H1 (cell line): ENCODE measurements at regions not wholly inside any gene's neighbourhood (a gene's known extent, or its start where the extent isn't known, plus 50 kb on each side); places are given as distances from the start of the nearest gene placed in this dataset.

Experiments
- CTCF ChIA-PET: fragments of 300-600 bp; sonication (Branson Sonifier 250); formaldehyde crosslinking; loops from one replicate; lab custom pipeline; 2021; ENCODE audit not compliant: partially characterized antibody; lab: Charles Lee
- POLR2A ChIA-PET: fragments of 300-600 bp; sonication (Branson Sonifier 250); formaldehyde crosslinking; loops from one replicate; lab custom pipeline; 2021; ENCODE audit warnings: inconsistent platforms; ENCODE audit not compliant: partially characterized antibody; lab: Charles Lee
- DNase-seq, 2 experiments: peaks; one replicate each; pipeline versions ENCODE4 v3.0.0 to v3.0.0-alpha.2; 2010 to 2022; ENCODE audit warnings: low spot score in 2 of 2, low read depth in 1 of 2, mixed read lengths in 1 of 2
- FAIRE-seq: peaks from 2 replicates; lab custom pipeline; 2011; peaks lifted over from hg19 to GRCh38; lab: Jason Lieb, UNC
- H2AFZ ChIP-seq: 2 replicates; pipeline ENCODE4 v1.8.1; 2012; ENCODE audit warnings: low read length, inconsistent platforms
- H2AK5ac ChIP-seq: 2 replicates; pipeline ENCODE4 v1.6.1; 2013; ENCODE audit warnings: low read depth, low read length
- H2BK120ac ChIP-seq: replicated peaks from 2 replicates; pipeline ENCODE3; 2013; ENCODE audit warnings: low read depth, low read length, inconsistent platforms
- H2BK12ac ChIP-seq: 2 replicates; pipeline ENCODE4 v1.6.1; 2013; ENCODE audit warnings: low read depth, low read length
- H2BK15ac ChIP-seq: 2 replicates; pipeline ENCODE4 v1.6.1; 2013; ENCODE audit warnings: low read length
- H2BK20ac ChIP-seq: 2 replicates; pipeline ENCODE4 v1.6.1; 2013; ENCODE audit warnings: low read length
- H2BK5ac ChIP-seq: 2 replicates; pipeline ENCODE4 v1.6.1; 2013; ENCODE audit warnings: low read depth, low read length
- H3K14ac ChIP-seq: 2 replicates; pipeline ENCODE4 v1.6.1; 2013; ENCODE audit warnings: inconsistent platforms; ENCODE audit not compliant: insufficient read length
- H3K18ac ChIP-seq: 2 replicates; pipeline ENCODE4 v1.6.1; 2013; ENCODE audit warnings: low read length; ENCODE audit errors: extremely low read depth
- H3K23ac ChIP-seq: 2 replicates; pipeline ENCODE4 v1.6.1; 2013; ENCODE audit warnings: inconsistent platforms; ENCODE audit not compliant: insufficient read length
- H3K23me2 ChIP-seq: 2 replicates; pipeline ENCODE4 v1.6.1; 2013; ENCODE audit warnings: low read depth, low read length
- H3K27ac ChIP-seq: 2 replicates; pipeline ENCODE4 v1.6.1; 2011; ENCODE audit warnings: low read depth, low read length, inconsistent platforms
- H3K27me3 ChIP-seq, 4 experiments: replicated peaks in 1 of 4; 1 replicate in 1 of 4; 2 replicates in 3 of 4; pipeline versions ENCODE4 v1.6.1 to v1.8.1; 2011 to 2013; ENCODE audit warnings: low read length in 3 of 4, mild to moderate bottlenecking in 3 of 4, inconsistent platforms in 2 of 4, mixed read lengths in 2 of 4, moderate library complexity in 1 of 4; ENCODE audit not compliant: control insufficient read depth in 3 of 4, insufficient read depth in 3 of 4; ENCODE audit errors: extremely low read depth in 1 of 4
- H3K36me3 ChIP-seq, 4 experiments: 2 replicates each; pipeline versions ENCODE4 v1.6.1 to v1.8.1; 2011 to 2013; ENCODE audit warnings: mild to moderate bottlenecking in 4 of 4, low read length in 3 of 4, moderate library complexity in 2 of 4, control low read depth in 1 of 4, inconsistent platforms in 1 of 4; ENCODE audit not compliant: insufficient read depth in 4 of 4, control insufficient read depth in 2 of 4
- H3K4ac ChIP-seq: replicated peaks from 2 replicates; pipeline ENCODE3; 2013; ENCODE audit warnings: low read length, low read depth, mixed read lengths, inconsistent platforms; ENCODE audit not compliant: insufficient read length
- H3K4me1 ChIP-seq, 4 experiments: replicated peaks in 1 of 4; 1 replicate in 1 of 4; 2 replicates in 3 of 4; pipeline versions ENCODE4 v1.6.1 to v1.8.1; 2011 to 2013; ENCODE audit warnings: low read length in 3 of 4, inconsistent platforms in 2 of 4, mixed read lengths in 1 of 4; ENCODE audit not compliant: insufficient read depth in 4 of 4, control insufficient read depth in 3 of 4
- H3K4me2 ChIP-seq, 2 experiments: 2 replicates each; pipeline versions ENCODE4 v1.6.1 to v1.8.1; 2011 to 2013; ENCODE audit warnings: low read depth in 2 of 2, low read length in 2 of 2, control low read depth in 1 of 2, inconsistent platforms in 1 of 2, mild to moderate bottlenecking in 1 of 2; ENCODE audit not compliant: insufficient read depth in 1 of 2
- H3K4me3 ChIP-seq, 4 experiments: fragments of 200-600, 300-600 bp in 1 of 4; sonication (generic), shearing (Covaris generic), sonication (Bioruptor Twin) in 1 of 4; 2 replicates each; pipeline versions ENCODE4 v1.5.1 to v1.8.1; 2011 to 2016; ENCODE audit warnings: low read length in 4 of 4, low read depth in 3 of 4, control low read depth in 2 of 4, inconsistent platforms in 2 of 4, mild to moderate bottlenecking in 2 of 4, mixed read lengths in 1 of 4, moderate library complexity in 1 of 4; ENCODE audit not compliant: insufficient read depth in 2 of 4; ENCODE audit errors: extremely low read depth in 1 of 4
- H3K56ac ChIP-seq: replicated peaks from 2 replicates; pipeline ENCODE3; 2013; ENCODE audit warnings: low read depth, mild to moderate bottlenecking, mixed read lengths, low read length, inconsistent platforms; ENCODE audit not compliant: insufficient read length
- H3K79me1 ChIP-seq: 2 replicates; pipeline ENCODE4 v1.6.1; 2013; ENCODE audit warnings: low read depth, low read length, control low read depth
- H3K79me2 ChIP-seq, 2 experiments: 2 replicates each; pipeline versions ENCODE4 v1.6.1 to v1.8.1; 2012 to 2013; ENCODE audit warnings: low read length in 2 of 2, mild to moderate bottlenecking in 2 of 2, inconsistent platforms in 1 of 2; ENCODE audit not compliant: insufficient read depth in 2 of 2, control insufficient read depth in 1 of 2
- H3K9ac ChIP-seq, 4 experiments: replicated peaks in 1 of 4; 1 replicate in 1 of 4; 2 replicates in 3 of 4; pipeline versions ENCODE4 v1.6.1 to v1.8.1; 2011 to 2013; ENCODE audit warnings: low read depth in 3 of 4, low read length in 3 of 4, control low read depth in 2 of 4, mild to moderate bottlenecking in 2 of 4, moderate library complexity in 2 of 4, inconsistent platforms in 1 of 4; ENCODE audit errors: extremely low read depth in 1 of 4
- H3K9me3 ChIP-seq, 2 experiments: 2 replicates each; pipeline versions ENCODE4 v1.6.1 to v1.8.1; 2012 to 2013; ENCODE audit warnings: mild to moderate bottlenecking in 2 of 2, moderate library complexity in 2 of 2, control low read depth in 1 of 2, inconsistent platforms in 1 of 2, low read depth in 1 of 2, low read length in 1 of 2, mixed read lengths in 1 of 2; ENCODE audit not compliant: insufficient read depth in 2 of 2
- H4K20me1 ChIP-seq, 2 experiments: replicated peaks in 1 of 2; 2 replicates each; pipeline versions ENCODE3 to v1.8.1; 2011 to 2013; ENCODE audit warnings: inconsistent platforms in 2 of 2, low read length in 2 of 2, mild to moderate bottlenecking in 1 of 2; ENCODE audit not compliant: insufficient read depth in 2 of 2, control insufficient read depth in 1 of 2
- H4K5ac ChIP-seq: 2 replicates; pipeline ENCODE4 v1.6.1; 2013; ENCODE audit warnings: low read length, low read depth, mixed read lengths, inconsistent platforms; ENCODE audit not compliant: insufficient read length
- H4K8ac ChIP-seq: 2 replicates; pipeline ENCODE4 v1.8.0; 2013; ENCODE audit warnings: mild to moderate bottlenecking, moderate library complexity, low read length, inconsistent platforms; ENCODE audit not compliant: insufficient read depth; ENCODE audit errors: extremely low read depth
- H4K91ac ChIP-seq: replicated peaks from 2 replicates; pipeline ENCODE3; 2013; ENCODE audit warnings: low read length, mixed read lengths, inconsistent platforms; ENCODE audit not compliant: insufficient read length
- ASH2L ChIP-seq: fragments of 200-600, 300-600 bp; sonication (generic); IDR thresholded peaks from one replicate; pipeline ENCODE4 v1.7.1; 2017; ENCODE audit warnings: low read length
- FOSL1 ChIP-seq: IDR thresholded peaks from 2 replicates; pipeline ENCODE4 v1.6.1; 2011; ENCODE audit warnings: mild to moderate bottlenecking, low read depth, low read length, moderate library complexity; ENCODE audit not compliant: insufficient read depth
- POLR2AphosphoS5 ChIP-seq: IDR thresholded peaks from 2 replicates; pipeline ENCODE4 v1.6.1; 2011; ENCODE audit warnings: low read depth, low read length
- RAD21 ChIP-seq, 2 experiments: IDR thresholded peaks in 1 of 2; conservative IDR thresholded peaks in 1 of 2; 2 replicates each; pipeline ENCODE4 v1.6.1; 2011; ENCODE audit warnings: low read depth in 2 of 2, low read length in 2 of 2, improper control_type of control experiment in 1 of 2, inconsistent platforms in 1 of 2, mild to moderate bottlenecking in 1 of 2, moderate library complexity in 1 of 2
- RFX5 ChIP-seq: IDR thresholded peaks from 2 replicates; pipeline ENCODE4 v1.6.1; 2011; ENCODE audit warnings: low read depth, low read length, improper control_type of control experiment, borderline replicate concordance
- SP1 ChIP-seq: IDR thresholded peaks from 2 replicates; pipeline ENCODE4 v1.6.1; 2011; ENCODE audit warnings: low read depth, low read length
- TAF7 ChIP-seq: optimal IDR thresholded peaks from 2 replicates; pipeline ENCODE3; 2011; ENCODE audit warnings: low read depth, mild to moderate bottlenecking, inconsistent platforms, low read length, moderate library complexity, borderline replicate concordance
- USF2 ChIP-seq: IDR thresholded peaks from 2 replicates; pipeline ENCODE4 v1.6.1; 2011; ENCODE audit warnings: low read length, improper control_type of control experiment
- YY1 ChIP-seq: IDR thresholded peaks from 2 replicates; pipeline ENCODE4 v1.6.1; 2011; ENCODE audit warnings: low read depth, mild to moderate bottlenecking, low read length
- WGBS, 2 experiments: shearing (Covaris generic) in 1 of 2; methylation state at CpG; one replicate each; pipeline versions ENCODE4 v1.1.6 to v1.1.7; 2013 to 2015; ENCODE audit warnings: low lambda C conversion rate in 2 of 2, mixed read lengths in 2 of 2, inconsistent platforms in 1 of 2, low coverage in 1 of 2, missing lambda C conversion rate in 1 of 2; ENCODE audit not compliant: insufficient replicate concordance in 2 of 2, insufficient coverage in 1 of 2, insufficient read length in 1 of 2; ENCODE audit errors: extremely low coverage in 1 of 2, missing lambda C conversion rate in 1 of 2; 5-methylcytosine and 5-hydroxymethylcytosine counted together

- no peak overlapping the region for H3K18ac ChIP-seq
- H3K4me2 ChIP-seq, result no peak overlapping the region
- no peak overlapping the region for H3K4me3 ChIP-seq
- no peak overlapping the region for H2BK12ac ChIP-seq
- H2AFZ ChIP-seq, result no peak overlapping the region
- H4K91ac ChIP-seq, result no peak overlapping the region
- no peaks in the 10 kb centered on the region for H3K27me3 ChIP-seq
- H2AK5ac ChIP-seq, result no peak overlapping the region
- no peak overlapping the region for H2BK20ac ChIP-seq
- H3K23ac ChIP-seq, result no peak overlapping the region
- no peak for DNase-seq
- H2BK120ac ChIP-seq, result no peak overlapping the region
- H3K14ac ChIP-seq, result no peak overlapping the region
- H3K27ac ChIP-seq, result no peak overlapping the region
- H3K56ac ChIP-seq, result no peak overlapping the region
- H2BK15ac ChIP-seq, result no peak overlapping the region
- ChIA-PET CTCF (interaction anchor here (0.6 to 6.1 kb wide), 54 partner anchors 9 to 1519 kb away, joined by 3 to 79 read pairs (median 5); partner anchors contain the start of gene PTCSC3), POLR2A (no interaction called here)
- no peaks in the 10 kb centered on the region; a peak in 1 of 4 replicates for H3K9me3 ChIP-seq
- no peak for TF ChIP-seq POLR2AphosphoS5
- TF ChIP-seq ASH2L, result no peak
- no peak for TF ChIP-seq RAD21 (IDR thresholded peaks at IDR 0.05 in 1 of 2, conservative IDR thresholded peaks at IDR 0.05 in 1 of 2; ENCODE audit: low read depth in 2 of 2, low read length in 2 of 2)
- no peak for TF ChIP-seq RFX5
- TF ChIP-seq SP1, result no peak
- TF ChIP-seq USF2, result no peak
- no peak for TF ChIP-seq YY1
- no peak for TF ChIP-seq TAF7
- no peak for TF ChIP-seq FOSL1
- no peaks in the 10 kb centered on the region for H4K20me1 ChIP-seq
- H3K4me1 ChIP-seq, result no peaks in the 10 kb centered on the region
- no peaks in the 10 kb centered on the region for H3K79me2 ChIP-seq
- H3K23me2 ChIP-seq, result no peaks in the 10 kb centered on the region
- H2BK5ac ChIP-seq, result no peak overlapping the region
- H3K36me3 ChIP-seq, result no peaks in the 10 kb centered on the region
- 73% methylated on average over 4 of the region's 4 CpGs; no CpG with 5 or more reads in 1 of the 2 experiments for WGBS, 2 experiments
- H4K8ac ChIP-seq, result no peak overlapping the region
- no peak overlapping the region for H3K9ac ChIP-seq
- no peak for FAIRE-seq
- H3K4ac ChIP-seq, result no peak overlapping the region
- H3K79me1 ChIP-seq, result no peaks in the 10 kb centered on the region
- H4K5ac ChIP-seq, result no peak overlapping the region
Measured at GRCh38 chr14:36070720-36071043, 105.8 kb downstream of the PTCSC3 start.
